Left lobe of liver (tissue), 2 donors: ENCODE measurements at regions not wholly inside any gene's neighbourhood (a gene's known extent, or its start where the extent isn't known, plus 50 kb on each side); places are given as distances from the start of the nearest gene placed in this dataset.

Source experiments
- ATAC-seq: fragments of 200-7000 bp; cut with Tn5 transposase; one replicate; pipeline ENCODE4 v1.9.1; 2020; ENCODE audit warnings: mild to moderate bottlenecking, moderate library complexity
- DNase-seq: peaks from one replicate; pipeline ENCODE4 v3.0.0-alpha.2; 2020; ENCODE audit warnings: low spot score
- donor health status: DM: no; HTN: no; CAD: no; lungs with moderate emphysema.
- donor health status: DM: no; HTN: yes; CAD: no.

- no peak for ATAC-seq
- DNase-seq = no peak
Observed at GRCh38 chr16:7990626-7991260, 599.6 kb downstream of the TMEM114 start.

GRCh38 chr16:7983676-7984075 lies 606.6 kb downstream of the TMEM114 start:
- ATAC-seq = no peak
- DNase-seq = no peak

- no peak for DNase-seq
- no peak for ATAC-seq
Observed at GRCh38 chr16:7980133-7980483, 610.2 kb downstream of the TMEM114 start.

GRCh38 chr16:7979448-7980132 lies 610.7 kb downstream of the TMEM114 start:
- no peak for DNase-seq
- no peak for ATAC-seq

- ATAC-seq (no peak), DNase-seq (no peak)
Observed at GRCh38 chr16:7976563-7976962, 613.7 kb downstream of the TMEM114 start.

- DNase-seq (no peak), ATAC-seq (no peak)
Observed at GRCh38 chr16:7976125-7976524, 614.2 kb downstream of the TMEM114 start.

GRCh38 chr16:7967996-7968509 lies 622.3 kb downstream of the TMEM114 start:
- DNase-seq = no peak
- no peak for ATAC-seq

- DNase-seq (no peak), ATAC-seq (no peak)
Observed at GRCh38 chr16:7964744-7965143, 625.6 kb downstream of the TMEM114 start.

GRCh38 chr16:7964167-7964566 lies 626.1 kb downstream of the TMEM114 start:
- ATAC-seq (no peak), DNase-seq (no peak)

- no peak for ATAC-seq
- no peak for DNase-seq
Observed at GRCh38 chr16:7962091-7962879, 628.0 kb downstream of the TMEM114 start.

- ATAC-seq = no peak
- DNase-seq = no peak
Observed at GRCh38 chr16:7957151-7957550, 624.5 kb downstream of the RBFOX1 start.

- ATAC-seq (no peak), DNase-seq (no peak)
Observed at GRCh38 chr16:7953360-7953759, 620.7 kb downstream of the RBFOX1 start.

GRCh38 chr16:7946142-7946541 lies 613.5 kb downstream of the RBFOX1 start:
- ATAC-seq = no peak
- no peak for DNase-seq

GRCh38 chr16:7938175-7938574 lies 605.5 kb downstream of the RBFOX1 start:
- DNase-seq (no peak), ATAC-seq (no peak)

GRCh38 chr16:7921345-7921744 lies 588.7 kb downstream of the RBFOX1 start:
- ATAC-seq (no peak), DNase-seq (no peak)

GRCh38 chr16:7919782-7920181 lies 587.1 kb downstream of the RBFOX1 start:
- ATAC-seq (no peak), DNase-seq (no peak)

- ATAC-seq (no peak), DNase-seq (no peak)
Observed at GRCh38 chr16:7914748-7915147, 582.1 kb downstream of the RBFOX1 start.

- no peak for DNase-seq
- ATAC-seq = no peak
Observed at GRCh38 chr16:7912132-7912531, 579.5 kb downstream of the RBFOX1 start.

- no peak for DNase-seq
- no peak for ATAC-seq
Observed at GRCh38 chr16:7910116-7910515, 577.5 kb downstream of the RBFOX1 start.

- DNase-seq (no peak), ATAC-seq (no peak)
Observed at GRCh38 chr16:7888411-7888810, 555.8 kb downstream of the RBFOX1 start.

GRCh38 chr16:7887316-7887715 lies 554.7 kb downstream of the RBFOX1 start:
- no peak for ATAC-seq
- no peak for DNase-seq

- ATAC-seq = no peak
- no peak for DNase-seq
Observed at GRCh38 chr16:7871979-7872378, 539.3 kb downstream of the RBFOX1 start.
